GM10266 (cell line): ENCODE measurements at regions not wholly inside any gene's neighbourhood (a gene's known extent, or its start where the extent isn't known, plus 50 kb on each side); places are given as distances from the start of the nearest gene placed in this dataset.
"Not testable (repeated sequence)": the region's sequence is repeated elsewhere in the genome, so short reads cannot be mapped to it uniquely, and the experiment has no call there.

ENCODE experiments used
- DNase-seq: peaks from one replicate; pipeline ENCODE4 v3.0.0; 2012; ENCODE audit errors: extremely low spot score
- TF ChIP-seq, protein P1 (sequence below): IDR thresholded peaks from 2 replicates; pipeline ENCODE4 v1.5.1; 2012; ENCODE audit warnings: mild to moderate bottlenecking, low read depth; ENCODE audit not compliant: control insufficient read depth, insufficient read depth; ENCODE audit errors: missing control alignments

DNA sequence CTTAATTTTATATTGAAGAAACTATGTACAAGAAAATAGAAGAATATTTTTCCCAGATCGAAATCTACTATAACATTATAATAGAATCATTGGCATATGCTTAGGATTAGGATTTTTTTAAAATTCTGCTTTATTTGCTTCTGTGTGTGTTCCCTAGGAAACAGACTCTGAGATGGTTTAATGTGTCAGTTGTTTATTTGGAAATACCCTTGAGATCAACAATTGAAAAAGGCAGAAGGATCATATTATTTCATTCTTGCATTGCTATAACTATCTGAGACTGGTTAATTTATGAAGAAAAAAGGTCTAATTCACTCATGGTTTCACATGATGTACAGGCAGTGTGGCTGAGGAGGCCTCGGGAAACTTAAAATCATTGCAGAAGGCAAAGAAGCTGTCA is 622.6 kb downstream of the PRR16 start:
- TF ChIP-seq, protein P1, sequence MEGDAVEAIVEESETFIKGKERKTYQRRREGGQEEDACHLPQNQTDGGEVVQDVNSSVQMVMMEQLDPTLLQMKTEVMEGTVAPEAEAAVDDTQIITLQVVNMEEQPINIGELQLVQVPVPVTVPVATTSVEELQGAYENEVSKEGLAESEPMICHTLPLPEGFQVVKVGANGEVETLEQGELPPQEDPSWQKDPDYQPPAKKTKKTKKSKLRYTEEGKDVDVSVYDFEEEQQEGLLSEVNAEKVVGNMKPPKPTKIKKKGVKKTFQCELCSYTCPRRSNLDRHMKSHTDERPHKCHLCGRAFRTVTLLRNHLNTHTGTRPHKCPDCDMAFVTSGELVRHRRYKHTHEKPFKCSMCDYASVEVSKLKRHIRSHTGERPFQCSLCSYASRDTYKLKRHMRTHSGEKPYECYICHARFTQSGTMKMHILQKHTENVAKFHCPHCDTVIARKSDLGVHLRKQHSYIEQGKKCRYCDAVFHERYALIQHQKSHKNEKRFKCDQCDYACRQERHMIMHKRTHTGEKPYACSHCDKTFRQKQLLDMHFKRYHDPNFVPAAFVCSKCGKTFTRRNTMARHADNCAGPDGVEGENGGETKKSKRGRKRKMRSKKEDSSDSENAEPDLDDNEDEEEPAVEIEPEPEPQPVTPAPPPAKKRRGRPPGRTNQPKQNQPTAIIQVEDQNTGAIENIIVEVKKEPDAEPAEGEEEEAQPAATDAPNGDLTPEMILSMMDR = no peak
- DNase-seq = no peak

DNA sequence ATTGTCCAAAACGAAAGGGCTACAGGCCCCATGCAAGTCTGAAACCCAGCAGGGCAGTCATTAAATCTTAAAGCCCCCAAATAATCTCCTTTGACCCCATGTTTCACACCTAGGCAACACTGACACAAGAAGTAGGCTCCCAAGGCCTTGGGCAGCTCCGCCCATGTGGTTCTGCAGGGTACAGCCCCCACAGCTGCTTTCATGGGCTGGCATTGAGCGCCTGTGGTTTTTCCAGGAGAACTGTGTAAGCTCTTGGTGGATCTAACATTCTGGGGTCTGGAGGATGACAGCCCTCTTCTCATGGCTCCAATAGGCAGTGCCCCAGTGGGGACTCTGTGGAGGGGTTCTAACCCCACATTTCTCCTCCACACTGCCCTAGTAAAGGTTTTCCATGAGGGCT is 623.5 kb downstream of the PRR16 start:
- TF ChIP-seq, protein P1 = no peak
- no peak for DNase-seq

DNA sequence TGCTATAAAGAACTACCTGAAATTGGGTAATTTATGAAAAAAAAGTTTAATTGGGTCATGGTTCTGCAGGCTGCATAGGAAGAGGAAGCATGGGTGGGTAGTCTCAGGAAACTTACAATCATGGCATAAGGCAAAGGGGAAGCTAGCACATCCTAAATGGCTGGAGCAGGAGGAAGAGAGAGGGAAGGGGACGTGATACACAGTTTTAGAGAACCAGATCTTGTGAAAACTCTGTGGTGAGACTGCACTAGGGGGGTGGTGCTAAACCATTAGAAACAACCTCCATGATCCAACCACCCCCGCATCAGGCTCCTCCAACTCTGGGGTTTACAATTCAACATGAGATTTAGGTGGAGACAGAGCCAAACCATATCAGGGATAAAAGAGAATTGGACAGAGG is 624.2 kb downstream of the PRR16 start:
- no peak for DNase-seq
- TF ChIP-seq, protein P1 = no peak

DNA sequence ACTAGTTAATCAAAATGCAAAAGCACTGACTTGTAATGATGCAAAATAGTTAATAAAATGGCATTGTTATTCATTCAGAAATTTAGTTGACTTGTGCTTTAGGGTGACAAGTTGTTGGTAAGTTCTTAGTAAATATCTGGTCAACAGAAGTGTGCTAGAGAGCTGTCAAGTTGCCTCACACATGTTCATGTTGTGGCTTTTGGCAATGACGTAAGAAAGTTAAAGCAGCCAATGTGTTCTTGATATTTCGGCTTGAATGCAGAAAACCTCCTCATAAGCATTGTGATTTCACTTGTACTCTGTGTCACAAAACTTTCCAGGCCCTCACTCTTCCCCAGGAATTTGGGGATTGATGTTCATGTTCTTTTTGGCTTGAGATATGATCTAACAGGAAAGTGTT is 626.7 kb downstream of the PRR16 start:
- no peak for DNase-seq
- TF ChIP-seq, protein P1 = no peak

DNA sequence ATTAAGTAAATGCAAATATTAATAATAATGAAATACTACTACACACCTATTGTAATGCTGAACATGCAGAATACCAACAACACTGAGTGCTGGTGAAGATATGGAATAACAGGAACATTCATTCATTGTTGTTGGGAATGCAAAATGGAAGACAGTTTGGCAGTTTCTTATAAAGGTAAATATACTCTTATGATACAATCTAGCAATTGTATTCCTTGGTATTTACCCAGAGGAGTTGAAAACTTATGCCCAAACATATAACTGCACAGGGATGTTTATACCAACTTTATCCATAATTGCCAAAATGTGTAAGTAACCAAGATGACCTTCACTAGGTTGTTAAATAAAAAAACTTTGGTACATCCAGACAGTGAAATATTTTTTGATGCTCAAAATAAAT is 636.8 kb downstream of the PRR16 start:
- TF ChIP-seq, protein P1 = no peak
- DNase-seq = no peak

DNA sequence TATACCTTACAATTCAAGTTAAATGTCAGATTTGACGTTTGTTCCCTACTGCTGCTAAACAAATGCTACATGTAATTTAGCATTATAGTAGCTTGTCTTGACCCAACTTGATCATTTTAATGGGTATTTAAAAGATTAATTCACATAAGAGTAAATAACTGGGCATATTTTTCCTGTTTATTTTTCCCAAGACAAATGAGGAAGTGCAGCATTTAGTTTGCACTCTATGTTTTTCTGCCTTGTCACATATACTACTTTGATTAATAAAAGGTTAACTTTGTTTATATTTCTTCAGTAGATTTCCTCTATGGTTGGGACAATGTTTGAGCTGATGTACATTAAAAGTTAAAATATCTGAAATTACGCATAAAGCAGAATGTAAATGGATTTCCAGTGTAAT is 641.8 kb downstream of the PRR16 start:
- no peak for DNase-seq
- TF ChIP-seq, protein P1 = no peak

DNA sequence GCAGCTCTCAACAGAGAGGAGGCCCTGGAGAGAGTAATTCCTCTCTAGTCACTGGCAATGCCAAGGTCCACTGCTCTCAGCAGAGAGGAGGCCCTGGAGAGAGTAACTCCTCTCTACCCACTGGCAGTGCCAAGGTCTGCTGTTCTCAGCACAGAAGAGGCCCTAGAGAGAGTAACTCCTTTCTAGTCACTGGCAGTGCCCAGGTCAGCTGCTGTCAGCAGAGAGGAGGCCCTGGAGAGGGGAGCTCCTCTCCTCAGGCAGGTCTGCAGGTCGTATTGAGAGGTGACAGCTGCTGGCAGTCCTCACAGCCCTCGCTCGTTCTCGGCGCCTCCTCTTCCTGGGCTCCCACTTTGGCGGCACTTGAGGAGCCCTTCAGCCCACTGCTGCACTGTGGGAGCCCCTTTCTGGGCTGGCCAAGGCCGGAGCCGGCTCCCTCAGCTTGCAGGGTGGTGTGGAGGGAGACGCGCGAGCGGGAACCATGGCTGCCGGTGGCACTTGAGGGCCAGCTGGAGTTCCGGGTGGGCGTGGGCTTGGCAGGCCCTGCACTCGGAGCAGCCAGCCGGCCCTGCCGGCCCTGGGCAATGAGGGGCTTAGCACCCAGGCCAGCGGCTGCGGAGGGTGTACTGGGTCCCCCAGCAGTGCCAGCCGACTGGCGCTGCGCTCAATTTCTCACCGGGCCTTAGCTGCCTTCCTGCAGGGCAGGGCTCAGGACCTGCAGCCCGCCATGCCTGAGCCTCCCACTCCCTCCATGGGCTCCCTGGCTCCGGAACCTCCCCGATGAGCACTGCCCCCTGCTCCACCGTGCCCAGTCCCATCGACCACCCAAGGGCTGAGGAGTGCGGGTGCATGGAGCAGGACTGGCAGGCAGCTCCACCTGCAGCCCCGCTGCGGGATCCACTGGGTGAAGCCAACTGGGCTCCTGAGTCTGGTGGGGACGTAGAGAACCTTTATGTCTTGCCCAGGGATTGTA is 642.9 kb downstream of the PRR16 start:
- not testable (repeated sequence) for DNase-seq

DNA sequence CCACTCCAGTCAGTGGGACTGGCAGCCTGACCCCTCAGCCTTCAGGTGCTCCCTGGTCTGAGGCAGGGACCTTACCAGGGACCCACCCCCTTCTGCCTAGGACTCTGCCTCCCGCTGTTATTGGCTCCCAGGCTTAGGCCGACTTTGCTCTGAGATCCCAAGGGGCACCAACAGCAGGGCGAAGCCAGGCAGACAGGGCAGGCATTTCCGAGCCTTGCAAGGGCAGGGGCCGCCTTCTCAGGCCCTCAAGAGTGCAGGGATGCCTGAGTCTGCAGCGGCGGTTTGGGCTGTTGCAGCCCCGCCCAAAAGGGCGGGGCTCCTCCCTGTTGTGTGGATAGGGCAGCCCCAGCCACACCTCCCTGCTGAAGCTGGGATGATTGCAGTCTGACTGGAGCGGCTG is 644.6 kb downstream of the PRR16 start:
- TF ChIP-seq, protein P1 = no peak
- DNase-seq = no peak
